ENCODE measurements at regions not wholly inside any gene's neighbourhood (a gene's known extent, or its start where the extent isn't known, plus 50 kb on each side); places are given as distances from the start of the nearest gene placed in this dataset.

GRCh38 chr14:51474854-51475253 is 176.9 kb upstream of the FRMD6 start:
- TF ChIP-seq CTCF (conservative IDR thresholded peaks at IDR 0.05; ENCODE audit: low read length): no peak
- no peak for TF ChIP-seq EZH2phosphoT487 (IDR thresholded peaks at IDR 0.05; ENCODE audit: borderline replicate concordance)
